ENCODE measurements at regions not wholly inside any gene's neighbourhood (a gene's known extent, or its start where the extent isn't known, plus 50 kb on each side); places are given as distances from the start of the nearest gene placed in this dataset.
A peak's percentile ranks its signal among the peaks of the same experiment; 100 is the strongest.

- TF ChIP-seq CTCF (IDR thresholded peaks at IDR 0.05; ENCODE audit: extremely low read depth, low read depth, low read length): no peak
- Histone ChIP-seq H3K4me1 (ENCODE audit: insufficient read depth, low read length) (no peaks in the 10 kb centered on the region), H3K9me3 (ENCODE audit: low read depth, low read length) (no peaks in the 10 kb centered on the region), H3K27me3 (ENCODE audit: insufficient read depth, low read length) (no peaks in the 10 kb centered on the region), H3K4me2 (ENCODE audit: insufficient read depth, low read length) (no peak overlapping the region), H3K36me3 (ENCODE audit: insufficient read depth, low read length) (no peaks in the 10 kb centered on the region), H3K79me2 (ENCODE audit: insufficient read depth, low read length) (no peaks in the 10 kb centered on the region), H4K20me1 (ENCODE audit: insufficient read depth, low read length) (no peaks in the 10 kb centered on the region), H3K4me3 (ENCODE audit: insufficient read depth, low read length) (no peak overlapping the region), H2AFZ (ENCODE audit: low read length) (no peak overlapping the region), H3K27ac (ENCODE audit: low read depth, low read length) (no peak overlapping the region)
- no peak for DNase-seq (ENCODE audit: insufficient read length, low spot score, missing footprints)
Measured at GRCh38 chr2:193900292-193900691, 1705.6 kb upstream of the TMEFF2 start.

- TF ChIP-seq CTCF (IDR thresholded peaks at IDR 0.05; ENCODE audit: extremely low read depth, low read depth, low read length): no peak
- Histone ChIP-seq H3K36me3 (ENCODE audit: insufficient read depth, low read length) (no peaks in the 10 kb centered on the region), H3K79me2 (ENCODE audit: insufficient read depth, low read length) (no peaks in the 10 kb centered on the region), H4K20me1 (ENCODE audit: insufficient read depth, low read length) (no peaks in the 10 kb centered on the region), H3K27me3 (ENCODE audit: insufficient read depth, low read length) (no peaks in the 10 kb centered on the region), H3K9me3 (ENCODE audit: low read depth, low read length) (no peaks in the 10 kb centered on the region), H3K27ac (ENCODE audit: low read depth, low read length) (no peak overlapping the region), H2AFZ (ENCODE audit: low read length) (peak overlapping the region; percentile 52), H3K4me3 (ENCODE audit: insufficient read depth, low read length) (no peak overlapping the region), H3K4me1 (ENCODE audit: insufficient read depth, low read length) (no peaks in the 10 kb centered on the region), H3K4me2 (ENCODE audit: insufficient read depth, low read length) (no peak overlapping the region)
- DNase-seq (ENCODE audit: insufficient read length, low spot score, missing footprints): no peak
Measured at GRCh38 chr2:193895226-193895625, 1700.5 kb upstream of the TMEFF2 start.

GRCh38 chr2:193894081-193894480 lies 1699.3 kb upstream of the TMEFF2 start:
- DNase-seq (ENCODE audit: insufficient read length, low spot score, missing footprints): no peak
- Histone ChIP-seq H3K27me3 (ENCODE audit: insufficient read depth, low read length) (no peaks in the 10 kb centered on the region), H3K79me2 (ENCODE audit: insufficient read depth, low read length) (no peaks in the 10 kb centered on the region), H3K4me2 (ENCODE audit: insufficient read depth, low read length) (no peak overlapping the region), H4K20me1 (ENCODE audit: insufficient read depth, low read length) (no peaks in the 10 kb centered on the region), H3K27ac (ENCODE audit: low read depth, low read length) (no peak overlapping the region), H3K4me1 (ENCODE audit: insufficient read depth, low read length) (no peaks in the 10 kb centered on the region), H2AFZ (ENCODE audit: low read length) (no peak overlapping the region), H3K4me3 (ENCODE audit: insufficient read depth, low read length) (no peak overlapping the region), H3K36me3 (ENCODE audit: insufficient read depth, low read length) (no peaks in the 10 kb centered on the region), H3K9me3 (ENCODE audit: low read depth, low read length) (no peaks in the 10 kb centered on the region)
- TF ChIP-seq CTCF (IDR thresholded peaks at IDR 0.05; ENCODE audit: extremely low read depth, low read depth, low read length): no peak

- H3K36me3 ChIP-seq (ENCODE audit: insufficient read depth, low read length): no peaks in the 10 kb centered on the region
- no peaks in the 10 kb centered on the region for H3K79me2 ChIP-seq (ENCODE audit: insufficient read depth, low read length)
- no peak overlapping the region for H3K4me3 ChIP-seq (ENCODE audit: insufficient read depth, low read length)
Measured at GRCh38 chr2:193891023-193891422, 1696.3 kb upstream of the TMEFF2 start.

More at GRCh38 chr2:193891023-193891422, 1696.3 kb upstream of the TMEFF2 start:
- no peaks in the 10 kb centered on the region for H4K20me1 ChIP-seq (ENCODE audit: insufficient read depth, low read length)
- no peak for TF ChIP-seq CTCF (IDR thresholded peaks at IDR 0.05; ENCODE audit: extremely low read depth, low read depth, low read length)
- H3K4me2 ChIP-seq (ENCODE audit: insufficient read depth, low read length): no peak overlapping the region
- H3K27me3 ChIP-seq (ENCODE audit: insufficient read depth, low read length): no peaks in the 10 kb centered on the region
- no peak for DNase-seq (ENCODE audit: insufficient read length, low spot score, missing footprints)
- no peaks in the 10 kb centered on the region for H3K4me1 ChIP-seq (ENCODE audit: insufficient read depth, low read length)
- no peak overlapping the region for H2AFZ ChIP-seq (ENCODE audit: low read length)
- H3K27ac ChIP-seq (ENCODE audit: low read depth, low read length): no peak overlapping the region
- H3K9me3 ChIP-seq (ENCODE audit: low read depth, low read length): no peaks in the 10 kb centered on the region

All from osteoblast (primary cell).